ENCODE measurements at regions not wholly inside any gene's neighbourhood (a gene's known extent, or its start where the extent isn't known, plus 50 kb on each side); places are given as distances from the start of the nearest gene placed in this dataset.
"Not testable (repeated sequence)": the region's sequence is repeated elsewhere in the genome, so short reads cannot be mapped to it uniquely, and the experiment has no call there.

DNA sequence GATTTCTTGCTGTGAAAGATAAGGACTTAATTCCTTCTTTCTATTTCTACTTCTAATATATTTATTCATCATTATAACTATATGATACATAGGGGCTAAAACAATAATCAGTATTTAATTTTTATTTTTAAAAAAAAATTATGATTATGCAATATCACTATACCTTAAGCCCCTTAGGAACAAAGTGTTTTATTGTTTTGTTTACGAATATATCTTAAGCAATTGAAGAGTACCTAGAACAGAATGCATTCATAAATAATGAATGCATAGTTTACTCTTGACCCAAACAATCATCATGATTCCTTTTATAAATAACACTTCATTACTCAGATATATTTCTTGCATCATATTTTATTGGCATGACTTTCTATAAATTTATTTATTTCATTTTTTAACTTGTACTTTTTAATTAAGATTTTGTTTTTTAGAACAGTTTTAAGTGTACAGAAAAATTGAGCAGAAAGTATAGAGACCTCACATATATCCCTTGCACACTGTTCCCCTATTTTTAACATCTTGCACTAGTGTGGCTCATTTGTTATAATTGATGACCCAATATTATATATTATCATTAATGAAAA, 339.9 kb upstream of the SPRY2 start:
- no peak for DNase-seq (ENCODE audit: low read depth, low spot score)

DNA sequence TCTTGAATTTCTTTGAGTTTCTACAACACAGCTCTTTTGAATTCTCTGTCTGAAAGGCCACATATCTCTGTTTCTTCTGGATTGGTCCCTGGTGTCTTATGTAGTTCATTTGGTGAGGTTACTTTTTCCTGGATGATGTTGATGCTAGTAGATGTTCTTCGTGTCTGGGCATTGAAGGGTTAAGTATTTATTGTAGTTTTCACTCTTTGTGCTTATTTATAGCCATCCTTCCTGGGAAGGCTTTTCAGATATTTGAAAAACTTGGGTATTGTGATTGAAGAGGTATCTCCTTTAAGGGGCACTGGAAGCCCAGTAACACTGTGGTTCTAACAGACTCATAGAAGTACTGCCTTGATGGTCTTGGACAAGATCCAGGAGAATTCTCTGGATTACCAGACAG, 338.5 kb upstream of the SPRY2 start:
- DNase-seq (ENCODE audit: low read depth, low spot score): no peak

DNA sequence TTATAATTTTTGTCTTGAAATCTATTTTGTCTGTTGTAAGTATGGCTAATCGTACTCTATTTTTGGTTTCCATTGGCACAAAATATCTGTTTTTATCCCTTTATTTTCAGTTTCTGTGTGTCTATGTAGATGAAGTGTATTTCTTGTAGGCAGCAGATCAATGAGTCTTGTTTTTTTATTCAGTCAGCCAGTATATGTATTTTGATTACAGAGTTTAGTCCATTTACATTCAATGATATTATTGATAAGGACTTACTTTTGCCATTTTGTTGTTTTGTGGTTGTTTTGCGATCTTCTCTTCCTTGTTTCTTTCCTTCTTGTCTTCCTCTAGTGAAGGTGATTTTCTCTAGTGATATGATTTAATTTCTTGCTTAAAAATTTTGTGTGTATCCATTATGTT, 336.3 kb upstream of the SPRY2 start:
- no peak for DNase-seq (ENCODE audit: low read depth, low spot score)

DNA sequence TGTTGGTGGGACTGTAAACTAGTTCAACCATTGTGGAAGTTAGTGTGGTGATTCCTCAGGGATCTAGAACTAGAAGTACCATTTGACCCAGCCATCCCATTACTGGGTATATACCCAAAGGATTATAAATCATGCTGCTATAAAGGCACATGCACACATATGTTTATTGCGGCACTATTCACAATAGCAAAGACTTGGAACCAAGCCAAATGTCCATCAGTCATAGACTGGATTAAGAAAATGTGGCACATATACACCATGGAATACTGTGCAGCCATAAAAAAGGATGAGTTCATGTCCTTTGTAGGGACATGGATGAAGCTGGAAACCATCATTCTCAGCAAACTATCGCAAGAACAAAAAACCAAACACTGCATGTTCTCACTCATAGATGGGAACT, 334.5 kb upstream of the SPRY2 start:
- DNase-seq (ENCODE audit: low read depth, low spot score): not testable (repeated sequence)

DNA sequence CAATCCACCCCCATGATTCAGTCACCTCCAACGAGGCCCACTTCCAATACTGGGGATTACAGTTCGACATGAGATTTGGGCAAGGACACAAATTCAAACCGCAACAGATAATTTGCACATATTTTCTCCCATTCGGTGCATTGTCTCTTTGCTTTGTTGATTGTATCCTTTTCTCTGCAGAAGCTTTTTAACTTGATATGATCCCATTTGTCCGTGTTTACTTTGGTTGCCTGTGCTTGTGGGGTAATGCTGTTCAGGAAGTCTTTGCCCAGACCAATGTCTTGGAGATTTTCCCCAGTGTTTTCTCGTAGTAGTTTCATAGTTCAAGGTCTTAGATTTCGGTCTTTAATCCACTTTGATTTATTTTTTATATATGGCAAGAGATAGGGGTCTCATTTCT, 330.8 kb upstream of the SPRY2 start:
- no peak for DNase-seq (ENCODE audit: low read depth, low spot score)

DNA sequence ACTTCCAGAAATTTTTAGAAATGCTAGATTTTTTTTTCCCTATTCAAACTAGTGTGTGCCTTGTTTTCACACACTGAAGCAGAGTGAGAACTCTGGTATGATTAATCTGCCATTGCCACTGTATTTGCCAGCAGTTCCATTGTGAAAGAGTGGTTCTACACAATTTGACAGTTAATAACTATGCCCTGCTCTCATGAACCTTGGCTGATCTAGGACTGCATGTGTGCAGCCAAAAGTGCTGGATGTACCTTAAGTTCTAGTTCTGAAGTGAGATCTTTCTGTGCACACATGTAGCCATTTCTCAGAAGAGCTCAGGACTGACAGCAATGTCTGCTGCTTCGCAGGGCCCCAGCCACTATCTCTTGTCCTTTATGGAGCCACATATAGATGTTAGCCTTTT, 328.2 kb upstream of the SPRY2 start:
- DNase-seq (ENCODE audit: low read depth, low spot score): no peak

DNA sequence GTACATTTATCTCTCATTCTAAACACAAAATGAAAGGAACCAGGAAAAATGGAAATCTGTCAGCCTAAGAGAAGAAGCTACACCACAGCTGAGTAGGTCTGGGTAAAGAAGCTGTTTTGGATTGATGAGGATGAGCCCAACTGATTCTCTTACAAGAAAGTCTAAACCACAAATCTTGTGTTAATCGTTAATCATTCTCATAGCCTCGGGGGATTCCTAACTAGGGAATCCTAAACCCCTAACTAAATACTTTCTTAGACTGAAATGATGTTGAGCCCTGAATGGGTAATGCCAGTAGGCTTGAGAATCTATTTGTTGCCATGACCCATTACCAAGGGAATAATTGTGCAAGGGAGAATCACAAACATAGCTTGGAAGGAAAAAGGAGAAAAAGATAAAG, 327.5 kb upstream of the SPRY2 start:
- no peak for DNase-seq (ENCODE audit: low read depth, low spot score)

DNA sequence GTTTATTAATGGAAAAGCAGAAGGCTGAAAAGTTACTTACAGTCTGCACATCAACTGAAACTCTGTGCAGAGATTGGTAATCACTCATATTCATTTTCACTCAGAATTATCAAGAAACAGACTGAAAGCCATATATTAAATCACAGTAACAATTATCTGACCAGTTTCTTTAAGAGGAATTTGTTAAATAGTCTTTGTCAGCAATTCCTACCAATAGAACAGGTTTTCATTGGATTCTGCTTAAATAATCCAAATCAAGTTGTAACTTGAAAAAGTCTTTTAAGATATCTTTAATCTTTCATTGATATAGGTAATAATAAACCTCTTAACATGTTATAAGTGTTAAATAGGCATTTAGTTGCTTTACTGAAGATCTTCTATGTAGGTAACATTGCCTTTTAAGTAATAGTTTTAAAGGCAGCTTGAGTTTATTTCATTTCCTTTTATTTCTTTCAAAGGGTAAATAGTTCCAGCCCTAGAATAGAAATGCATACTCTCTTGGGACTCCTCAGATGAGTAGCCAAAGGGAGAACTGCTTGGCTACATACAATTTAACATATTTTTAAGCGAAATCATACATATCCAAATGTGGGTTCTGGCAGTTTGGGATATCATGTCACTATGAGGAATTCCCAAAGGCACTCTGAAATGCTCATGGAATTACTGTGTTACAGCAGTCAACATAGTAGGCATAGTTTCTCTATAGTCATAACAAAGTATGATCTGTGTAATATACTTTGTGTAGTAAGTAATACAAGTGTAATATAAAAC, 326.0 kb upstream of the SPRY2 start:
- no peak for DNase-seq (ENCODE audit: low read depth, low spot score)

DNA sequence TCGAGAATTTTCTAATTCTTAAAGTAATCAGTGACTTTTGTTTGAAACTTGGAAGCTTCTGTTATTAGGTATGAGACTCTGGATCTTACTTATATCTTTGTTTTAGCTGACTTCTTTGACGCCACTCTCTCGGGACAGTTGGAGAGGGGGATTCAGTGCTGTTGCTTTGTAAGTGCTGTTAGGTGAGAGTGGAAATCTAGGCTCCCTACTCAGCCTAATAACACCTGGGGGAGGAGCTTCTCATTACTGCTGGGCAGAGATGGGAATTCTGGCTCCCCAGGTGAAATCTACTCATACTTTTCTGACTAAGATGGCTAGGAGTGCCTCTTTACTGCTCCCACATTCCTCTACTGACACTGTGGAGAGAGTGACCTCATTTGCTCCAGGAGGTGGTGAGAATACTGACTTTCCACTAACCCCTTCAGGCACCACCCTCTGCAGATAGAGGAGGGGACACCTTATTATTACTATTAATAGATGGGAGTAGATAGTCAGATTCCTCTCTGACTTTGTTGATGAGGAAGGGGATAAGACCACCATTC, 324.9 kb upstream of the SPRY2 start:
- no peak for DNase-seq (ENCODE audit: low read depth, low spot score)

DNA sequence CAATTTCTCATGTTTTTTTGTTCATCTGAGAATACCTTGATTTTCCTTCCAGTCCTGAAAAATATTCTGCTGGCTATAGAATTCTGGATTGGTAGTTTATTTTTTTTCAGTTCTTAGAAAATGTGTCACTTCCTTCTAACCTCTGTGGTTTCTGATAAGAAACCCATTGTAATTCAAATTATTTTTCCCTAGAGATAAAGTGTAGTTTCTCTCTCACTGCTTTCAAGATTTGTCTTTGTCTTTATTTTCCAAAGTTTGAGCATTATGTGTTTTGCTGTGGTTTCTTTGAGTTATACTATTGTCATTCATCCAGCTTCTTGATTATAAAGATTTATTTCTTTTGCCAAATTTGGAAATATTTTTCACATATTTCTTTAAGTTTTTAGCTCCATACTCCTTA, 324.0 kb upstream of the SPRY2 start:
- DNase-seq (ENCODE audit: low read depth, low spot score): no peak

DNA sequence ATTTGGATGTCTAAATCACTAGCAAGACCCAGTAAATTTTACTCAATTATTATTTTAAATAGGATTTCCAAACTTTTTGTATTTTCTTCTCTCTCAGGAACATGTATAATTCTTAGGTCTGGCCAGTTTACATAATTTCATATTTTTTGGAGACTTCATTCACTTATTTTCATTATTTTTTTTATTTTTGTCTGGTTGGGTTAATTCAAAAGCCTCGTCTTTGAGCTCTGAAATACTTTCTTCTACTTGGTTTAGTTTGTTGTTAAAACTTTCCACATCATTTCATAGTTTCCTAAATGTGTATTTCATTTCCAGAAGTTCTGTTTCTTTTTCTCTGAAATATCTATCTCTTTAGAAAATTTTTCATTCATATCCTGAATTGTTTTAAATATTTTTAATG, 322.9 kb upstream of the SPRY2 start:
- DNase-seq (ENCODE audit: low read depth, low spot score): no peak

DNA sequence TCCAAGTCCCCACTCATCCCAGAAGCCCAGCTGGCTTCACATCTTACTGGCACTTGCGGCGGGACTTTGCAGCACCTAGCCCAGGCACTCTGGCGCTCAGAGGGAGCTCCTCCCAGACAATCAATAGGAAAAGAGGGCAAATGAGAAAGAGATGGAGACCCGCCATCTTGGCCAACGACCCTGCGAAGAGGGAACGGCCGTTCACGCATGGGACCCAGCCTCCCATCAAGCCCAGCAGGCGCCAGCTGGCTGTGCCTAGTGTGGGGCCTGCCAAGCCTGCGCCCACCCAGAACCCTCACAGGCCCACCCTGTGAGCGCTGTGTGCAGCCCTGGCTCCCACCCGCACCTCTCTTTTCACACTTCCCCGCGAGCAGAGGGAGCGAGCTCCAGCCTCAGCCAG, 317.8 kb upstream of the SPRY2 start:
- DNase-seq (ENCODE audit: low read depth, low spot score): no peak

DNA sequence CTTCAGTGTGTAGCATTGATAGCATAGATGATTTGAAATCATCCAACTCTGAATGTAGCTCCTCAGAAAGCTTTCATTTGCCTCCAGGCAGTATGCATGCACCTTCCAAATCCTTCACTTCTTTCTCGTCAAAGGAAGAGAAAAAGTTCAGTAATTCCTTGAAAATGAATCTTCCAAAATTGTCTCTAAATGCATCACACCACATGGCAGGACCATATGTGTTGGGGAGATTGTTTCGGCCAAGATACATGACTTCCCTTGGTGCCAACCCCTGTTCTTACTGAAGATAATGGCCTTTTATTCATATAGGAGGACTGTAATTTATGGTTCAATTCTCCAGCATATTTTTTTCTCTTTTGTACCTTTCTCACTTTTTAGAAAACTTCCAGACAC, 315.6 kb upstream of the SPRY2 start:
- no peak for DNase-seq (ENCODE audit: low read depth, low spot score)

DNA sequence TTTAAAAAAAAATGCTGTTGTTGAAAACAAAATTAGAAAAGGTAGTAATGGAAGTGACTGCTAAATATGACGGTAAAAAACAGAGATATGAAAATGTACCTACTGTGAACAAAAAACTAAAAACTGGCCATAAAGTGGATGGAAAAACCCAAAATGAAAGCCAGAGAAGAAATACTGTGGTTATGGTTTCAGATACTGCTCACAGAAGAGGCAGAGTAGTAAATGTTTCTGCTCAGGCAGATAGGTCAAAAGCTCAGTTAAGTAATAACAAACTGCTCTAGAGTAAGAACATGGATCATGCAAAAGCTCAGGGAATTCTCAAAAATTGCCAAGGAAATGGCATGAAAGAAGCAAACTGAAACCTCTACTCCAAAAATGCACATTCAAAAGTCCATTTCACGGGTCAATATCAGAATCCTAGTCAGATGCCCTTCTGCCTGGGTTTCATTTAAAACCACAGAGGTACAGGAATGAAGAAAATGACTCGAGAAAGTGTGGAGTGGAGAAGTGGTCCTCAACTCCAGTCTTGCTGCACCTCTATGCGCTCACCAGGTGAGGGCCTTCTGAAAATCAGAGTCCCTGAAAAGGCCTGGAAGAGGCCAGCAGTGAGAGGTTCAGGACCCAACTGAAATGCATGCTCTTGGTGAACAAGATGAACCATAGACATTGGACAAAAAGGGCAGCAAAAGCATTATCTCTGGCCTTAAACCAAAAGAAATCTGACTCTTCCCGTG, 315.0 kb upstream of the SPRY2 start:
- DNase-seq (ENCODE audit: low read depth, low spot score): no peak

DNA sequence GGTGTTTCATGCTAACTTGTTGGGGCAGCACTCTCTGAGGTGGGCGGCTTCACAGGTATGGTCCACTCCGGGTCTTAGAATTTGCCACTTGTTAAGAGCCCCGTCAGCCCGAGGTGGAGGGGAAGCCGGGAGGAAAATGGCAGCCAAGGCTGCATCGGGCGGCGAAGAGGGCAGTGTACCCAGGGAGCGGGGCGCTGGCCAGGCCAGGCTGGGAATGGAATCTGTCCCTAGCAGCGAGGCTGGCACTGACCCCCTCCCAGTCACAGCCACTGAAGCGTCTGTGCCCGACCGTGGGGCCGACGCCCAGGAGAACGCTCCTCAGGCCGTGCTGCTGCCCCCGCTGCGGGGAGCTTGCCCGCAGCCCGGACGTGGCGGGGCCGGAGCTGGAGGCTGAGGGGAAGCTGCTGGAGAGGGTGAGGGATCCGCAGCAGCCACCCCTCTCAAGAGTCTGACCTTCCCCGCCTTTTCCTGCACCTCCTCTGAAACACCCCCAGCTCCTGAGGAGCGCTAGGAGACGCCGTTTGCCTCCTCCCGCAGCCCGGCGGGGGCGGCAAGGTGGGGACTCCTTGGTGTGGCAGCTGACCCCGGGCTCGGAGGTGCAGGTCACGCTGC, 313.8 kb upstream of the SPRY2 start:
- no peak for DNase-seq (ENCODE audit: low read depth, low spot score)

DNA sequence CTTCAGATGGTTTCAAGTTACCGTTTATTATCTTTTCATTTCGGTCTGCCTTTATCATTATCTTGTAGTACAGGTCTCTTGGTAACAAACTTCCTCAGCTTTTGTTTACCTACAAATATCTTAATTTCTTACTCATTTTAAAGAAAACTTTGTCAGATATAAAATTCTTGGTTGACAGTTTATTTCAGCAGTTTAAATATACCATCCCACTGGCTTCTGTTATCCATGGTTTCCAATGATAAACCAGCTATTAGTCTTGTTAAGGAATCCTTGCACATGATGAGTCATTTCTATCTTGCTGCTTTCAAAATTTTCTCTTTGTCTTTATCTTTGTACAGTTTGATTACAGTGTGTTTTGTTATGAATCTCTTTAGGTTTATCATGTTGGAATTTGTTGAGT, 308.3 kb upstream of the SPRY2 start:
- DNase-seq (ENCODE audit: low read depth, low spot score): no peak

DNA sequence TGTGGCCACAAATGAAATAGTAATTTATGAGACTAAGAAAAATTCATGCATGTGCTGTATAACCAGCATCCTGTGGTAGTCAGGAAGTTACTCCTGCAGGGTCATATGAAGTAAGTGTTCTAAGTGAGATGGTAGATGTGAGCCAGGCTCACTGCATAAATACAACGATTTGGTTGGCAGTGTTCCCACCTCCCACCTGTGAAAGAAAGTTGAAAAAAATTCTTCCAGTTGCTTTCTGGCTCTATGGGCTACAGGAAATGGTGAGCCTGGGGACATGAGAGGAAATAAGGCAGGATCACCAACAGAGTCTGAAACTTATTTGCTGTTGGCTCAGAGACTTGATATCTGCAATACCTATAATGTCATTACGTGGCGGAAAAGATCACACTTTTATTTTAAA, 301.7 kb upstream of the SPRY2 start:
- DNase-seq (ENCODE audit: low read depth, low spot score): no peak

DNA sequence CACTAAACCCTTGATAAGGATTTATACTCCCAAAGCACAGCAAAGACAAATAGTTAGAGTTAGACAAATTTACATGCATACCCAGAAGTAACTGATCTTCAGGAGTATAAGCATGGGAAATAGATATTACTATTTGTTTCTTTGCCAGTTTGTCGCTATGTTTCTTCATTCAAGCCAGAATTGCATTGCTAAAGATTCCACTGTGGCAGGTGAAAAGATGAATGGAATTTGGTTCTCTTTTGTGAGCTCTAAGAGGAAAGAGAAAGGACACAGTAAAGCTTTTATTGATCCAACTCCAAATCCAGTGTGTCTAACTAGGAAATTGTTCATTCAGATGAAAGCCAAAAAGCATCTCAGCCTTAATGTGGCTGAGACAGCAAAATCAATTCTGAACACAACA, 292.3 kb upstream of the SPRY2 start:
- DNase-seq (ENCODE audit: low read depth, low spot score): no peak

DNA sequence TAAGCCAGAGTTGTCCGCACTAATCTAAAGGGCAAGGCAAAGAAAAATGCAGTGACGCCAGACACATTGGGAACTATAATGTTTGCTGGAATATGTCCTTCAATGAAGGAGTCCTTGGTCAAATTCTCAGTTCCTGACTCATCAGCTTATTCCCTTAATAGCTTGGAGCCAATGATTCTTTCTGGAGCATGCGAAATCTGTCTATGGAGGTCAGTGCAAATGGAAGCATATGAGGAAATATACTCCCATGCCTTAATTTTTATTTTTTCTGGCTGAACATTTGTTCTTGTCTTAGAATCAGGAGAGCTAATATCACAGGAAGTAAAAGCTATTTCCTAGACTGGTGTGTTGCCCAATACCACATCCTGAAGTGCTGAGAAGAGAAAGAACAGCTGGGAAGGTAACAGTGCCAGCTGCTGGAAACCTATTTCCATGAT, 289.8 kb upstream of the SPRY2 start:
- no peak for DNase-seq (ENCODE audit: low read depth, low spot score)

DNA sequence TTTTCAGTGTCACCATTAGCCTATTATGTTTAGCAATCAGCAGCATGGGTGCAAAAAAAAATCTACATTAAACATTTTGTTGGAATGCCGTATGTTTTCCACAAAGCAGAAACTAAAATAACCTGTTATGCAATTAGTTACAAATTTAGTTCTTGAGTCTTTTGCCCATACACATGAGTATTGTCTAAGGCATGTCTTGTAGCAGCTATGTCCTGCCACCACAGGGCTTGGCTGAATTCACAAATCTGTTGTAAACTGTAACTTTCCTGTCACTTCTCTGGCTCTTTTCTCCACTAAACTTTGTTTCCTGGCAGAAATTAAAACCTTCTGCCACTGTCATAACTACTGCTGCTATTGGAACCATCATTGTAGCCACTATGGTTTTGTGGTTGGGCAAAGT, 277.9 kb upstream of the SPRY2 start:
- DNase-seq (ENCODE audit: low read depth, low spot score): no peak

DNA sequence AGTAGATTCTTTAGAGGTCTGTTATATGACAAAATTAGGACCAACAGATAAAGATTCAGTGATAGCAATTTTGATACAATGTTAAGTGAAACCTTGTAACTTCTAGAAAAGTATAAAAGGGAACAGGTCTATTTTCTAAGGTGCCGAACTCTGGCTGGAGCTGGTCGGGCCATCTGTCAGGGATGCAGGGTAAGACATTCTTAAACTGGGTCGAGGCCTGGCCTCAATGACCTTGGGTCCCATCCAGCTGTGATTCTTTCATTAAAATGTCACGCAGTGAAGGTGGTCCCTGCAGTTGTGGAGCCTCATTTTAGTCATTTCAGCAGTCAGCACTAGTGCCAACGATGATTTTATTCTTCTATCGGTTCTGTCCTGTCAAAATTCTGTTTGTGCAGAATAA, 271.9 kb upstream of the SPRY2 start:
- no peak for DNase-seq (ENCODE audit: low read depth, low spot score)

DNA sequence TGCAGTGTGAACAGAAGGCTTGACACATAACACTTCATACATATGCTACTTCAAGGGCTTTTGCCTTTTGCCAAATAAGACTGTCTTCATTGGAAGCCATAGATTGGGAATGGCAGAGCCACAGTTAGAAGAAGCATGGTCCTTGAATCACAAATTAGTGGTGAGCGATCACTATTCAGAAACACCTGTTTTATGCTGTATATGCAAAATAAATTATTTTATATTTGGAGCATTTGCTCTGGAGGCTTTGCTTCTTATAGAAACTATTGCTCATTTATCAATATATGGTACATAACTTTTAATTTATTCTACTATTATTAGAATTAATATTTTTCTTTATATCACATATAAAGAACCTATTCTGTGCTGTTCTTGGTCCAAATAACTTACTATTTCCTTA, 270.4 kb upstream of the SPRY2 start:
- no peak for DNase-seq (ENCODE audit: low read depth, low spot score)
